Nephron (organoid): ENCODE measurements at regions not wholly inside any gene's neighbourhood (a gene's known extent, or its start where the extent isn't known, plus 50 kb on each side); places are given as distances from the start of the nearest gene placed in this dataset.

Experiments
- H3K27ac Mint-ChIP-seq, 3 experiments: 2 replicates each; pipeline ENCODE4 v1.8.0; 2020; ENCODE audit warnings: mixed read lengths in 3 of 3, mild to moderate bottlenecking in 2 of 3, moderate library complexity in 1 of 3
- H3K27me3 Mint-ChIP-seq: 2 replicates; pipeline ENCODE4 v1.8.0; 2021; ENCODE audit warnings: low read depth, mild to moderate bottlenecking, moderate library complexity, mixed read lengths
- H3K36me3 Mint-ChIP-seq: 2 replicates; pipeline ENCODE4 v1.8.0; 2020; ENCODE audit warnings: low read depth, mixed read lengths
- H3K4me1 Mint-ChIP-seq: 2 replicates; pipeline ENCODE4 v1.8.0; 2020; ENCODE audit warnings: mixed read lengths
- H3K4me3 Mint-ChIP-seq, 3 experiments: 2 replicates each; pipeline ENCODE4 v1.8.0; 2020; ENCODE audit warnings: mild to moderate bottlenecking in 3 of 3, mixed read lengths in 3 of 3, moderate library complexity in 2 of 3
- H3K9me3 Mint-ChIP-seq: 2 replicates; pipeline ENCODE4 v1.8.0; 2020; ENCODE audit warnings: mixed read lengths
- CTCF ChIP-seq, 3 experiments: fragments of 200-600 bp; sonication (generic); IDR thresholded peaks; one replicate each; pipeline ENCODE4 v1.5.0; 2021; ENCODE audit warnings: antibody characterized with exemption in 3 of 3; ENCODE audit not compliant: unreplicated experiment in 3 of 3

- no peak for TF ChIP-seq CTCF (IDR thresholded peaks at IDR 0.05; ENCODE audit: unreplicated experiment in 3 of 3)
- Mint-ChIP-seq H3K27ac (no peak overlapping the region), H3K36me3 (no peaks in the 10 kb centered on the region), H3K9me3 (no peaks in the 10 kb centered on the region), H3K4me1 (no peaks in the 10 kb centered on the region), H3K27me3 (no peaks in the 10 kb centered on the region), H3K4me3 (no peak overlapping the region)
These were observed 320.5 kb downstream of the PHKB start for GRCh38 chr16:47781673-47782072.

GRCh38 chr16:47780213-47780875 lies 319.2 kb downstream of the PHKB start:
- H3K36me3 Mint-ChIP-seq = no peaks in the 10 kb centered on the region
- H3K4me3 Mint-ChIP-seq = no peak overlapping the region
- no peaks in the 10 kb centered on the region for H3K27me3 Mint-ChIP-seq
- H3K9me3 Mint-ChIP-seq = no peaks in the 10 kb centered on the region
- no peak overlapping the region for H3K27ac Mint-ChIP-seq
- TF ChIP-seq CTCF (IDR thresholded peaks at IDR 0.05; ENCODE audit: unreplicated experiment in 3 of 3) = no peak
- H3K4me1 Mint-ChIP-seq = no peaks in the 10 kb centered on the region

GRCh38 chr16:47779201-47780016 lies 318.3 kb downstream of the PHKB start:
- Mint-ChIP-seq H3K4me1 (no peaks in the 10 kb centered on the region), H3K27me3 (no peaks in the 10 kb centered on the region), H3K4me3 (no peak overlapping the region), H3K36me3 (no peaks in the 10 kb centered on the region), H3K27ac (no peak overlapping the region), H3K9me3 (no peaks in the 10 kb centered on the region)
- TF ChIP-seq CTCF (IDR thresholded peaks at IDR 0.05; ENCODE audit: unreplicated experiment in 3 of 3) = no peak

GRCh38 chr16:47778106-47778801 lies 317.1 kb downstream of the PHKB start:
- no peak overlapping the region for H3K4me3 Mint-ChIP-seq
- H3K36me3 Mint-ChIP-seq = no peaks in the 10 kb centered on the region
- H3K9me3 Mint-ChIP-seq = no peaks in the 10 kb centered on the region

GRCh38 chr16:47777220-47777619 lies 316.1 kb downstream of the PHKB start:
- no peak overlapping the region for H3K4me3 Mint-ChIP-seq
- no peak overlapping the region for H3K27ac Mint-ChIP-seq
- H3K27me3 Mint-ChIP-seq = no peaks in the 10 kb centered on the region
- H3K36me3 Mint-ChIP-seq = no peaks in the 10 kb centered on the region
- no peak for TF ChIP-seq CTCF (IDR thresholded peaks at IDR 0.05; ENCODE audit: unreplicated experiment in 3 of 3)
- H3K9me3 Mint-ChIP-seq = no peaks in the 10 kb centered on the region
- no peaks in the 10 kb centered on the region for H3K4me1 Mint-ChIP-seq

More at GRCh38 chr16:47778106-47778801, 317.1 kb downstream of the PHKB start:
- H3K27ac Mint-ChIP-seq = no peak overlapping the region
- no peaks in the 10 kb centered on the region for H3K27me3 Mint-ChIP-seq
- H3K4me1 Mint-ChIP-seq = no peaks in the 10 kb centered on the region
- TF ChIP-seq CTCF (IDR thresholded peaks at IDR 0.05; ENCODE audit: unreplicated experiment in 3 of 3) = no peak
